H1 (cell line): ENCODE measurements at regions not wholly inside any gene's neighbourhood (a gene's known extent, or its start where the extent isn't known, plus 50 kb on each side); places are given as distances from the start of the nearest gene placed in this dataset.

Experiments used
- CTCF ChIA-PET: fragments of 300-600 bp; sonication (Branson Sonifier 250); formaldehyde crosslinking; loops from one replicate; lab custom pipeline; 2021; ENCODE audit not compliant: partially characterized antibody; lab: Charles Lee
- POLR2A ChIA-PET: fragments of 300-600 bp; sonication (Branson Sonifier 250); formaldehyde crosslinking; loops from one replicate; lab custom pipeline; 2021; ENCODE audit warnings: inconsistent platforms; ENCODE audit not compliant: partially characterized antibody; lab: Charles Lee
- DNase-seq, 2 experiments: peaks; one replicate each; pipeline versions ENCODE4 v3.0.0 to v3.0.0-alpha.2; 2010 to 2022; ENCODE audit warnings: low spot score in 2 of 2, low read depth in 1 of 2, mixed read lengths in 1 of 2
- FAIRE-seq: peaks from 2 replicates; lab custom pipeline; 2011; peaks lifted over from hg19 to GRCh38; lab: Jason Lieb, UNC
- H2AFZ ChIP-seq: 2 replicates; pipeline ENCODE4 v1.8.1; 2012; ENCODE audit warnings: low read length, inconsistent platforms
- H2AK5ac ChIP-seq: 2 replicates; pipeline ENCODE4 v1.6.1; 2013; ENCODE audit warnings: low read depth, low read length
- H2BK120ac ChIP-seq: replicated peaks from 2 replicates; pipeline ENCODE3; 2013; ENCODE audit warnings: low read depth, low read length, inconsistent platforms
- H2BK12ac ChIP-seq: 2 replicates; pipeline ENCODE4 v1.6.1; 2013; ENCODE audit warnings: low read depth, low read length
- H2BK15ac ChIP-seq: 2 replicates; pipeline ENCODE4 v1.6.1; 2013; ENCODE audit warnings: low read length
- H2BK20ac ChIP-seq: 2 replicates; pipeline ENCODE4 v1.6.1; 2013; ENCODE audit warnings: low read length
- H2BK5ac ChIP-seq: 2 replicates; pipeline ENCODE4 v1.6.1; 2013; ENCODE audit warnings: low read depth, low read length
- H3K14ac ChIP-seq: 2 replicates; pipeline ENCODE4 v1.6.1; 2013; ENCODE audit warnings: inconsistent platforms; ENCODE audit not compliant: insufficient read length
- H3K18ac ChIP-seq: 2 replicates; pipeline ENCODE4 v1.6.1; 2013; ENCODE audit warnings: low read length; ENCODE audit errors: extremely low read depth
- H3K23ac ChIP-seq: 2 replicates; pipeline ENCODE4 v1.6.1; 2013; ENCODE audit warnings: inconsistent platforms; ENCODE audit not compliant: insufficient read length
- H3K23me2 ChIP-seq: 2 replicates; pipeline ENCODE4 v1.6.1; 2013; ENCODE audit warnings: low read depth, low read length
- H3K27ac ChIP-seq: 2 replicates; pipeline ENCODE4 v1.6.1; 2011; ENCODE audit warnings: low read depth, low read length, inconsistent platforms
- H3K27me3 ChIP-seq, 4 experiments: replicated peaks in 1 of 4; 1 replicate in 1 of 4; 2 replicates in 3 of 4; pipeline versions ENCODE4 v1.6.1 to v1.8.1; 2011 to 2013; ENCODE audit warnings: low read length in 3 of 4, mild to moderate bottlenecking in 3 of 4, inconsistent platforms in 2 of 4, mixed read lengths in 2 of 4, moderate library complexity in 1 of 4; ENCODE audit not compliant: control insufficient read depth in 3 of 4, insufficient read depth in 3 of 4; ENCODE audit errors: extremely low read depth in 1 of 4
- H3K36me3 ChIP-seq, 4 experiments: 2 replicates each; pipeline versions ENCODE4 v1.6.1 to v1.8.1; 2011 to 2013; ENCODE audit warnings: mild to moderate bottlenecking in 4 of 4, low read length in 3 of 4, moderate library complexity in 2 of 4, control low read depth in 1 of 4, inconsistent platforms in 1 of 4; ENCODE audit not compliant: insufficient read depth in 4 of 4, control insufficient read depth in 2 of 4
- H3K4ac ChIP-seq: replicated peaks from 2 replicates; pipeline ENCODE3; 2013; ENCODE audit warnings: low read length, low read depth, mixed read lengths, inconsistent platforms; ENCODE audit not compliant: insufficient read length
- H3K4me1 ChIP-seq, 4 experiments: replicated peaks in 1 of 4; 1 replicate in 1 of 4; 2 replicates in 3 of 4; pipeline versions ENCODE4 v1.6.1 to v1.8.1; 2011 to 2013; ENCODE audit warnings: low read length in 3 of 4, inconsistent platforms in 2 of 4, mixed read lengths in 1 of 4; ENCODE audit not compliant: insufficient read depth in 4 of 4, control insufficient read depth in 3 of 4
- H3K4me2 ChIP-seq, 2 experiments: 2 replicates each; pipeline versions ENCODE4 v1.6.1 to v1.8.1; 2011 to 2013; ENCODE audit warnings: low read depth in 2 of 2, low read length in 2 of 2, control low read depth in 1 of 2, inconsistent platforms in 1 of 2, mild to moderate bottlenecking in 1 of 2; ENCODE audit not compliant: insufficient read depth in 1 of 2
- H3K4me3 ChIP-seq, 4 experiments: fragments of 200-600, 300-600 bp in 1 of 4; sonication (generic), shearing (Covaris generic), sonication (Bioruptor Twin) in 1 of 4; 2 replicates each; pipeline versions ENCODE4 v1.5.1 to v1.8.1; 2011 to 2016; ENCODE audit warnings: low read length in 4 of 4, low read depth in 3 of 4, control low read depth in 2 of 4, inconsistent platforms in 2 of 4, mild to moderate bottlenecking in 2 of 4, mixed read lengths in 1 of 4, moderate library complexity in 1 of 4; ENCODE audit not compliant: insufficient read depth in 2 of 4; ENCODE audit errors: extremely low read depth in 1 of 4
- H3K56ac ChIP-seq: replicated peaks from 2 replicates; pipeline ENCODE3; 2013; ENCODE audit warnings: low read depth, mild to moderate bottlenecking, mixed read lengths, low read length, inconsistent platforms; ENCODE audit not compliant: insufficient read length
- H3K79me1 ChIP-seq: 2 replicates; pipeline ENCODE4 v1.6.1; 2013; ENCODE audit warnings: low read depth, low read length, control low read depth
- H3K79me2 ChIP-seq, 2 experiments: 2 replicates each; pipeline versions ENCODE4 v1.6.1 to v1.8.1; 2012 to 2013; ENCODE audit warnings: low read length in 2 of 2, mild to moderate bottlenecking in 2 of 2, inconsistent platforms in 1 of 2; ENCODE audit not compliant: insufficient read depth in 2 of 2, control insufficient read depth in 1 of 2
- H3K9ac ChIP-seq, 4 experiments: replicated peaks in 1 of 4; 1 replicate in 1 of 4; 2 replicates in 3 of 4; pipeline versions ENCODE4 v1.6.1 to v1.8.1; 2011 to 2013; ENCODE audit warnings: low read depth in 3 of 4, low read length in 3 of 4, control low read depth in 2 of 4, mild to moderate bottlenecking in 2 of 4, moderate library complexity in 2 of 4, inconsistent platforms in 1 of 4; ENCODE audit errors: extremely low read depth in 1 of 4
- H3K9me3 ChIP-seq, 2 experiments: 2 replicates each; pipeline versions ENCODE4 v1.6.1 to v1.8.1; 2012 to 2013; ENCODE audit warnings: mild to moderate bottlenecking in 2 of 2, moderate library complexity in 2 of 2, control low read depth in 1 of 2, inconsistent platforms in 1 of 2, low read depth in 1 of 2, low read length in 1 of 2, mixed read lengths in 1 of 2; ENCODE audit not compliant: insufficient read depth in 2 of 2
- H4K20me1 ChIP-seq, 2 experiments: replicated peaks in 1 of 2; 2 replicates each; pipeline versions ENCODE3 to v1.8.1; 2011 to 2013; ENCODE audit warnings: inconsistent platforms in 2 of 2, low read length in 2 of 2, mild to moderate bottlenecking in 1 of 2; ENCODE audit not compliant: insufficient read depth in 2 of 2, control insufficient read depth in 1 of 2
- H4K5ac ChIP-seq: 2 replicates; pipeline ENCODE4 v1.6.1; 2013; ENCODE audit warnings: low read length, low read depth, mixed read lengths, inconsistent platforms; ENCODE audit not compliant: insufficient read length
- H4K8ac ChIP-seq: 2 replicates; pipeline ENCODE4 v1.8.0; 2013; ENCODE audit warnings: mild to moderate bottlenecking, moderate library complexity, low read length, inconsistent platforms; ENCODE audit not compliant: insufficient read depth; ENCODE audit errors: extremely low read depth
- H4K91ac ChIP-seq: replicated peaks from 2 replicates; pipeline ENCODE3; 2013; ENCODE audit warnings: low read length, mixed read lengths, inconsistent platforms; ENCODE audit not compliant: insufficient read length
- EZH2 ChIP-seq: fragments of 200-600 bp; sonication (generic); IDR thresholded peaks from 2 replicates; pipeline ENCODE4 v1.7.1; 2012; ENCODE audit warnings: low read depth, mild to moderate bottlenecking, moderate library complexity, low read length, inconsistent platforms; ENCODE audit not compliant: severe bottlenecking
- KDM4A ChIP-seq: IDR thresholded peaks from one replicate; pipeline ENCODE4 v1.7.1; 2012; ENCODE audit warnings: low read depth, mild to moderate bottlenecking, moderate library complexity, low read length, inconsistent platforms; ENCODE audit not compliant: severe bottlenecking
- NRF1 ChIP-seq: IDR thresholded peaks from 2 replicates; pipeline ENCODE4 v1.6.1; 2011; ENCODE audit warnings: mild to moderate bottlenecking, low read depth, low read length, improper control_type of control experiment
- PHF8 ChIP-seq: fragments of 200-600 bp; sonication (generic); conservative IDR thresholded peaks from 2 replicates; pipeline ENCODE4 v1.7.1; 2012; ENCODE audit warnings: low read depth, mild to moderate bottlenecking, inconsistent platforms, low read length, moderate library complexity
- RXRA ChIP-seq: IDR thresholded peaks from 2 replicates; pipeline ENCODE4 v1.6.1; 2011; ENCODE audit warnings: low read depth, mild to moderate bottlenecking, low read length, moderate library complexity; ENCODE audit not compliant: insufficient read depth
- TCF12 ChIP-seq: IDR thresholded peaks from 2 replicates; pipeline ENCODE4 v1.6.1; 2011; ENCODE audit warnings: low read depth, mild to moderate bottlenecking, low read length
- YY1 ChIP-seq: IDR thresholded peaks from 2 replicates; pipeline ENCODE4 v1.6.1; 2011; ENCODE audit warnings: low read depth, mild to moderate bottlenecking, low read length
- WGBS, 2 experiments: shearing (Covaris generic) in 1 of 2; methylation state at CpG; one replicate each; pipeline versions ENCODE4 v1.1.6 to v1.1.7; 2013 to 2015; ENCODE audit warnings: low lambda C conversion rate in 2 of 2, mixed read lengths in 2 of 2, inconsistent platforms in 1 of 2, low coverage in 1 of 2, missing lambda C conversion rate in 1 of 2; ENCODE audit not compliant: insufficient replicate concordance in 2 of 2, insufficient coverage in 1 of 2, insufficient read length in 1 of 2; ENCODE audit errors: extremely low coverage in 1 of 2, missing lambda C conversion rate in 1 of 2; 5-methylcytosine and 5-hydroxymethylcytosine counted together

- Histone ChIP-seq H3K4me3 (peak overlapping the region; percentile 57 to 75 (median 72)), H3K79me1 (no peaks in the 10 kb centered on the region), H2BK15ac (no peak overlapping the region), H4K5ac (no peak overlapping the region), H3K4me2 (peak overlapping the region; percentile 90 to 91), H3K27ac (no peak overlapping the region), H3K9ac (peak overlapping the region in 1 of 4 experiments; percentile 71; a peak in 2 of 7 replicates), H3K79me2 (no peaks in the 10 kb centered on the region), H3K36me3 (no peaks in the 10 kb centered on the region), H3K4me1 (peaks cover 0 to 8% (median 5%) of the 10 kb centered on the region in 4 experiments; a peak in 3 of 7 replicates), H3K9me3 (no peaks in the 10 kb centered on the region), H4K8ac (no peak overlapping the region), H3K56ac (no peak overlapping the region), H4K91ac (no peak overlapping the region), H3K4ac (no peak overlapping the region), H2BK12ac (no peak overlapping the region), H2AK5ac (no peak overlapping the region), H3K27me3 (no peaks in the 10 kb centered on the region; a peak in 1 of 7 replicates), H2BK5ac (0 out of 2 replicates have a peak overlapping the region, but pooled peaks have one; percentile 13), H3K18ac (no peak overlapping the region), H3K14ac (no peak overlapping the region), H2BK20ac (no peak overlapping the region), H2BK120ac (no peak overlapping the region), H3K23ac (no peak overlapping the region), H2AFZ (peak overlapping the region; percentile 43; the same call in 1 of the 2 replicates), H4K20me1 (no peaks in the 10 kb centered on the region), H3K23me2 (peaks cover 2% of the 10 kb centered on the region; the same call in 1 of the 2 replicates)
- DNase-seq (no peak), FAIRE-seq (no peak)
- 13% methylated on average over 5 of the region's 5 CpGs; no CpG with 5 or more reads in 1 of the 2 experiments for WGBS, 2 experiments
- ChIA-PET POLR2A (interaction anchor here (0.9 kb wide), 1 partner anchor 122 kb away, joined by 3 read pairs; no protein-coding TSS in a partner anchor), CTCF (interaction anchor here (1.0 kb wide), 1 partner anchor 416 kb away, joined by 3 read pairs; no protein-coding TSS in a partner anchor)
- TF ChIP-seq TCF12: no peak
- TF ChIP-seq NRF1: no peak
- no peak for TF ChIP-seq YY1
- TF ChIP-seq PHF8: peak; percentile 31; the same call in 1 of the 2 replicates
- TF ChIP-seq EZH2: no peak
- peak; percentile 17 for TF ChIP-seq KDM4A
- TF ChIP-seq RXRA: no peak
Observed at GRCh38 chr11:45355706-45356041, 69.5 kb upstream of the SYT13 start.
